ENCODE measurements at regions not wholly inside any gene's neighbourhood (a gene's known extent, or its start where the extent isn't known, plus 50 kb on each side); places are given as distances from the start of the nearest gene placed in this dataset.

GRCh38 chr5:159512064-159512463 is 181.8 kb upstream of the IL12B start:
- in situ Hi-C loops (cut with MboI; ENCODE audit: low sequenced_read_pairs, unreplicated experiment) = no loop called here
- no peak for TF ChIP-seq CTCF (IDR thresholded peaks at IDR 0.05; ENCODE audit: borderline replicate concordance, control extremely low read depth, extremely low read depth, insufficient read depth, missing control alignments)

GRCh38 chr5:159514229-159514810 is 184.0 kb upstream of the IL12B start:
- no peak for DNase-seq (ENCODE audit: low spot score)
- in situ Hi-C loops (cut with MboI; ENCODE audit: low sequenced_read_pairs, unreplicated experiment) = no loop called here
- TF ChIP-seq CTCF (IDR thresholded peaks at IDR 0.05; ENCODE audit: borderline replicate concordance, control extremely low read depth, extremely low read depth, insufficient read depth, missing control alignments) = no peak

More at GRCh38 chr5:159512064-159512463, 181.8 kb upstream of the IL12B start:
- no peak for DNase-seq (ENCODE audit: low spot score)

GRCh38 chr5:159515197-159515596 is 184.9 kb upstream of the IL12B start:
- in situ Hi-C loops (cut with MboI; ENCODE audit: low sequenced_read_pairs, unreplicated experiment) = no loop called here
- TF ChIP-seq CTCF (IDR thresholded peaks at IDR 0.05; ENCODE audit: borderline replicate concordance, control extremely low read depth, extremely low read depth, insufficient read depth, missing control alignments) = no peak
- DNase-seq (ENCODE audit: low spot score) = no peak

GRCh38 chr5:159515909-159516415 is 185.7 kb upstream of the IL12B start:
- TF ChIP-seq CTCF (IDR thresholded peaks at IDR 0.05; ENCODE audit: borderline replicate concordance, control extremely low read depth, extremely low read depth, insufficient read depth, missing control alignments) = peak; percentile 89
- peak; percentile 71 for DNase-seq (ENCODE audit: low spot score)
- in situ Hi-C loops (cut with MboI; ENCODE audit: low sequenced_read_pairs, unreplicated experiment) = no loop called here

GRCh38 chr5:159518371-159518770 is 188.1 kb upstream of the IL12B start:
- no peak for TF ChIP-seq CTCF (IDR thresholded peaks at IDR 0.05; ENCODE audit: borderline replicate concordance, control extremely low read depth, extremely low read depth, insufficient read depth, missing control alignments)
- DNase-seq (ENCODE audit: low spot score) = no peak
- in situ Hi-C loops (cut with MboI; ENCODE audit: low sequenced_read_pairs, unreplicated experiment) = no loop called here

GRCh38 chr5:159519365-159519764 is 189.1 kb upstream of the IL12B start:
- TF ChIP-seq CTCF (IDR thresholded peaks at IDR 0.05; ENCODE audit: borderline replicate concordance, control extremely low read depth, extremely low read depth, insufficient read depth, missing control alignments) = no peak
- in situ Hi-C loops (cut with MboI; ENCODE audit: low sequenced_read_pairs, unreplicated experiment) = no loop called here
- DNase-seq (ENCODE audit: low spot score) = no peak

All from GM13976 (cell line).